C1 segment of cervical spinal cord (tissue), 14 donors: ENCODE measurements at regions not wholly inside any gene's neighbourhood (a gene's known extent, or its start where the extent isn't known, plus 50 kb on each side); places are given as distances from the start of the nearest gene placed in this dataset.
"Not testable (repeated sequence)": the region's sequence is repeated elsewhere in the genome, so short reads cannot be mapped to it uniquely, and the experiment has no call there.

Experiments used
- DNase-seq, 14 donors: peaks; one replicate each; lab custom pipeline; 2025; lab: John Stamatoyannopoulos, UW

DNA sequence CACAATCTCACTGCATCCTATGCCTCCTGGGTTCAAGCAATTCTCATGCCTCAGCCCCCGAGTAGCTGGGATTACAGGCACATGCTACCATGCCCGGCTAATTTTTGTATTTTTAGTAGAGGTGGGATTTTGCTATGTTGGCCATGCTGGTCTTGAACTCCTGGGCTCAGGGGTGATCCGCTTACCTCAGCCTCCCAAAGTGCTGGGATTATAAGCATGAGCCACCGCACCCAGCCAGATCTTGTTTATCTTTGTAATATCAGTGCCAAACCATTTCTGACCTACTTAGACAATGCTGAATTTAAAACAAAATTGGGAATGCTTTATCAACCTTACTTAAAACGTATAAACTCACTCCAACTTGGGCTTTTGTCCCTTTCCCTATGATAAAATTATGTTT is 103.7 kb upstream of the GBE1 start:
- DNase-seq: not testable (repeated sequence)

- no peak for DNase-seq
Observed at GRCh38 chr3:81864272-81864671, 102.8 kb upstream of the GBE1 start.

DNA sequence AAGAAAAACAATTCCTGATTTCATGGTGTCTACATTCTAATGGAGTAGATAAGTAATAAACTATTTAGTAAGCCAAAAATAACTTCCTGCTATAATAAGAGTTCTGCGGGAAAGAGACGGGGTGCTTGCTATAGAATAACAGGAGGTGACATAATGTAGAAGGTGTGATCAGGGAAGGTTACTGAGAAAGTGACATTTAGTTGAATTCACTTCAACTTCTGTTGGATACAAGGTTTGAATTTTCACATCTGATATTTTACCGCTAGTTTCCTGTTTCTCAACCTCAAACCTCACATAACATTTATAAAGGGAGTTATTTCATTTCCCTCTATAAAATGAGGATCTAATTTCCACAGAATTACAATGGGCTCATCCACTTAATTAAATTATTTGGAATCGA is 102.3 kb upstream of the GBE1 start:
- DNase-seq: no peak

DNA sequence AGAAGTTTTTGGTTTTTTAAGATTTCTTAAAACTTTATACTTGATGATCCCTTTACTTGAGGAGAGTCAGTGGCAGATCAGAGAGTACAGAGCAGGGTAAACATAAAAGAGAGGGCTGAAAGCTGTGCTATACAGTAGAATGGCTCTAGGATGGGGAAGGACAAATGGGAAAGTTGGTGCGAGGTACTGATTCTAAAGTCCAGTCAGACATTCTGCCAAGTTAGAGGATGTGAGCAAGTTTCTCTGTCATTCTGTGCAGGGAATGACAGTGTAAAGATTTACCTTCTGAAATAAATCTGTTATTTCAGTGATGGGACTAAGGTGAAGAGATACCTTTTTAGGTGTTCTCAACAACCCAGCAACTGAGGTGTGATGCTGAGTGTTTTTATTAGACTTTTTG is 100.1 kb upstream of the GBE1 start:
- DNase-seq: no peak

DNA sequence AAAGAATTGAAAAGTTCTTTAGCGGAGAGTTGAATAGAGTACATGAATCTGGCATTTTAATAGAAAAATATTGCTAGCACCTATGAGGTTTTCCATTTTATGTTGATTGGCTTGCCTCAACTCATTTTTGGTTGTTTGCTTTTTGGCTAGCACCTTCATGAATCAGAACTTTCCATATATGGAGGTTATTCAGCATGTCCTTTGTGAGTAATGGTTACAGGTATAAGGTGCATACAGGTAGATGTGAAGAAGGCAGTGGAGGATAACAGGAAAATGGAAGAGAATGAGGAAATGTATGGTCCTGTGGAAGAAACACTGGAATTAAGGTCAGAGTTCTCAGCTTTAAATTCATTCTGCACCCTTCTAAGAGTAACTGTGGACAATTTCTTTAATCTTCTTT is 98.1 kb upstream of the GBE1 start:
- no peak for DNase-seq

GRCh38 chr3:81853431-81853830 is 92.0 kb upstream of the GBE1 start:
- no peak for DNase-seq

- DNase-seq: no peak
Observed at GRCh38 chr3:81851176-81851575, 89.7 kb upstream of the GBE1 start.

DNA sequence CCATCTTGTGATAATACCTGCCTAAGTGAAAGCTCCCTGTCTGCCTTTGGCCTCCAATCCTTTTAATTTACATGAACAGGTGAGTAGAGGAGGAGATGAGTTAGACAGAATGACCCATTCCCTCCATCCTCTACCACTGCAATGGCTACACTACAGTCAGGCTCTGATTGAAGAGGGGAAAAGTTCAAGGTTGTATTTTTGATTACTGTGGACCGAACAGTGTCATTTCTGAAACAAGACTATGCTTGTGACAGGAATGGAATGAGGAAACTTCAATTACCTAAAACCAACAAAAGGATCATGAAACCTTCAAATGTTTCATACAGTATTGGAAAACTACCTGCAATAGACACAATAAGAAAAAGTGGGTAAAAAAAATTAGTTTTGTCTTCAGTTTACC is 85.5 kb upstream of the GBE1 start:
- DNase-seq: no peak

DNA sequence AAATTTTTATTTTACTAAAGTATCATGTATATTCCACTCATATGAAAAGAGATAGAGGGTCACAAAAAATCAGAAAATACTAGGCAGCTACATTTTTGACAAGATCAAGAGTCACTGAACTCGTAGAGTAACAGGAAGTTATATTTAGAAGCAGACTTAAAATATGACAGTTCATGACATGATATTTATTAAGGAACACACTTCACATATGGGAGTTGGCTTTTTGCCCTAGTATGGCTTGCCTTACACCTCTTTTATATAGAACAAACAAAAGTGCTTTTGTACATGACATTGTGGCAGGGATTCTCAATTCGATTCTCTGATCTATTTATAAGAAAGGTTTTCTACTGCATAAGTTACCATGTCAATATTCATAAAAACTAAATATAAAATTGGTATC is 80.1 kb upstream of the GBE1 start:
- no peak for DNase-seq

DNA sequence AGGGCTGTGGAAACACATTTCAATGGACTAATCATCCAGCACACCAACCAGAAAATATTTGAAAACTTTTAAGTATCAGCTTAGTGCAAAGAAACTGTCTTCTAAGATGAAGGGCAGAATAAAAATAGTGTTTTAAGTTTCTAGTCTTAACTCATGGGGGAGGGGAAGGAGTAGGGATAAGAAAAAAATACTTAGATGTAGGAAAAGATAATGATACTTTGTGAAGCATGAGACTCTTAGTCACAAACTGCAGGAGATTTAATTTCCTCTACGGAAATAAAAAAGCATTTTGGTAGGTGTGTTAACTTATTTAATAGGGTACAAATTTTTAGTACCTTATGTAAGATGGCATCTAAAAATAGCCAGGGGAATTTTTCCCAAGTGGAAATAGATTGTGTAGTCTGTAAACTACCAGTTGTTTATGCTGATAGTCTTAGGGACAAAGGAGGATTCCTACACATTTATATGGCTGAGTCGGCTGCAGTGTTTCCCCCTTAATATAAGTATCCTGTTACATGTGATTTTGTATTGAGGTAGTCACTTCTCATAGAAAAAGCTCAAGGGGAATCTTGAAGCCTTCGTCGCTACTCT is 78.2 kb upstream of the GBE1 start:
- DNase-seq: no peak

- no peak for DNase-seq
Observed at GRCh38 chr3:81838457-81838856, 77.0 kb upstream of the GBE1 start.

DNA sequence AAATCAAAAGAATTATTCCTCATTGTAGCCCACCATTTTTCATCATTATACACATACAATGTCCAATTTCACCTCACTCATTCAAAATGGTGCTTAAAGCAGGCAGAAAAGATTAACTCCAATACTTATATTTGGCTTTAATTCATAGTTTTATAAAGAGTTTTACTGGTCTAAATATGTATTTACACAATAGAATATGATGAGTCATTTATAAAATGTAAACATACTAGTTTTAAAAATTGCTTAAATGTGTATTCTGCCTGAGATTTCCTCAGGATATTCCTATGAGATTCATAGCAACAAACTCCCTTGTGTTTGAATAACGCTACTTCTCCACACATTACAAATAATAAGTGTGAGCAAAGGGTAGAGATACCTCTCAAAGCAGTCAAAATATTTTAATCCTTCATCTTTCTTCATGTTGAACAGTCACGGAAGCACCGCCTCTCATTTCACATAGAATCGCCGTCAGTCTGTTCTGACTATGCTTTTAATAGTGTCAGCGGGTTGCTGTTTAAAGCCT is 75.7 kb upstream of the GBE1 start:
- DNase-seq: no peak

DNA sequence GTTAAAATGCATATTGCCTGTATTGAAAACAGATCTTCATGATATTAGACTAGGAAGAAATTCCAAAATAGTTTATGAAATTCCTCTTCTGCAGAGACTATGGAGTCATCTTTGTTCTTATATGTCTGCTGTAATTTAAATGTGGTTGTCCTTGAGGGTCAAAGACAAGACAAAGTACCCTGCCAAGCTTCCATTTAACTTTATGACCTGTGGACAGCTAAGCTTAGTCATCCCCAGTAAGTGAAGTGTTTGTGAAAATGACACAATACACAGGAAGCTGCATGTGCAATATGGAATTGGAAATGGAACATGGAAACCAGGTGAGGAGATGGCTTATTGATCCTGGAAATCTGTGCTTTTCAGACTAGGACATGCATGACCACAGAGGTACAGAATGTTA is 68.5 kb upstream of the GBE1 start:
- no peak for DNase-seq

GRCh38 chr3:81829272-81829671 is 67.8 kb upstream of the GBE1 start:
- not testable (repeated sequence) for DNase-seq

DNA sequence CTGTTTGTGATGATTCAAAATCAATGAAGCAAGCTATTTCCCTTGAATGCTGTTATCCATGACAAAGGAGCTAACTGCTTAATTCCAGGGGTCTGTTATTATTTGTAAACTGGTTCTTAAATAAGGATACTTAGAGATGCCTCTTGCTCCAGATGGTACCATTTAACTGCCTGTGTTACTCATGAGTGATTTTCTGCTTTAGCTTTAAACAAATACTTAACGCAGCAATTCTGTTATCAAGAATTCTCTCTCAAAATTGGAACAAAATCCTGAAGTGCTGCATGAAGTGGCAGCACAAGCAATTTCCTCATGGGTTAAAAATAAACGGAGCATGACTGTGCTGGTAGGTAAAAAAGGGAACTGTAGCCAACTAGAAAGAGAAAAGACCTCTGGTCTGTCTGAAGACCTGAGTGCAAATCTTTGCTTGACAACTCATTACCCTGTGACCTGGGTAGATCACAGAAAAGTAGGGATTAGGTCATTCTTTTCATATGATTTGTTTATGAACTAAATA is 62.5 kb upstream of the GBE1 start:
- DNase-seq: no peak

DNA sequence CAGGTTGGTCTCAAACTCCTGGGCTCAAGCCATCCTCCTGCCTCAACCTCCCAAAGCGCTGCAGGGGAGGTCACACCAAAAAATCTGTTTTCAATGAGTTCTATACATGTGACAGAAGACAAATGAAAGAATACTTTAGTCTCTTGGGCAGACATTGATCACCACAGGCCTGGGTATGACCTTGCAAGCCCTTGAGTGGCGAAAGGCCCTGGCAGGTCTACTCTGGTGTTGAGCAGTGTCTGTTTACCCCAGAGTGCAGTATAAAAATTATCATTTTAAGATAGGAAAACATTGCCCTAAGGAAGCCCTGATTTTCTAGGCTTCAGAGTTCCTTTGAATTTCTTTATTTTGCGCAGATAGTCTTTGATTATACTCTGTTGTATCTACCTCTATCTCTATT is 61.6 kb upstream of the GBE1 start:
- no peak for DNase-seq

- no peak for DNase-seq
Observed at GRCh38 chr3:81816473-81817250, 55.2 kb upstream of the GBE1 start.

DNA sequence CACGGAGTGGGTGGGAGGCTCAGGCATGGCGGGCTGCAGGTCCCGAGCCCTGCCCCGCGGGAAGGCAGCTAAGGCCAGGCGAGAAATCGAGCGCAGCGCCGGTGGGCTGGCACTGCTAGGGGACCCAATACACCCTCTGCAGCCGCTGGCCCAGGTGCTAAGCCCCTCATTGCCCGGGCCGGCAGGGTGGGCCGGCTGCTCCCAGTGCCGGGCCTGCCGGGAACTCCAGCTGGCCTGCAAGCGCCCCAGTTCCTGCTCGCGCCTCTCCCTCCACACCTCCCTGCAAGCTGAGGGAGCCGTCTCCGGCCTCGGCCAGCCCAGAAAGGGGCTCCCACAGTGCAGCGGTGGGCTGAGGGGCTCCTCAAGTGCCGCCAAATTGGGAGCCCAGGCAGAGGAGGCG is 50.7 kb upstream of the GBE1 start:
- DNase-seq: not testable (repeated sequence)
